ENCODE measurements at regions not wholly inside any gene's neighbourhood (a gene's known extent, or its start where the extent isn't known, plus 50 kb on each side); places are given as distances from the start of the nearest gene placed in this dataset.

- no peaks in the 10 kb centered on the region for H3K4me1 ChIP-seq (ENCODE audit: control insufficient read depth, extremely low read depth, insufficient read depth, low read length)
- no peaks in the 10 kb centered on the region for H3K9me3 ChIP-seq (ENCODE audit: control insufficient read depth, insufficient read depth, low read depth, low read length)
- H3K36me3 ChIP-seq (ENCODE audit: control insufficient read depth, insufficient read depth, low read length): no peaks in the 10 kb centered on the region
- no peak overlapping the region for H3K9ac ChIP-seq (ENCODE audit: insufficient read depth, low read length)
- H4K20me1 ChIP-seq (ENCODE audit: control insufficient read depth, extremely low read depth, insufficient read depth, low read length): no peaks in the 10 kb centered on the region
- H3K4me2 ChIP-seq (ENCODE audit: extremely low read depth, insufficient read depth, low read length): no peak overlapping the region
- no peak for DNase-seq (ENCODE audit: low read depth in 2 of 2)
- no peak for TF ChIP-seq EZH2 (IDR thresholded peaks at IDR 0.05; ENCODE audit: low read length, missing control alignments)
- TF ChIP-seq, protein P1, sequence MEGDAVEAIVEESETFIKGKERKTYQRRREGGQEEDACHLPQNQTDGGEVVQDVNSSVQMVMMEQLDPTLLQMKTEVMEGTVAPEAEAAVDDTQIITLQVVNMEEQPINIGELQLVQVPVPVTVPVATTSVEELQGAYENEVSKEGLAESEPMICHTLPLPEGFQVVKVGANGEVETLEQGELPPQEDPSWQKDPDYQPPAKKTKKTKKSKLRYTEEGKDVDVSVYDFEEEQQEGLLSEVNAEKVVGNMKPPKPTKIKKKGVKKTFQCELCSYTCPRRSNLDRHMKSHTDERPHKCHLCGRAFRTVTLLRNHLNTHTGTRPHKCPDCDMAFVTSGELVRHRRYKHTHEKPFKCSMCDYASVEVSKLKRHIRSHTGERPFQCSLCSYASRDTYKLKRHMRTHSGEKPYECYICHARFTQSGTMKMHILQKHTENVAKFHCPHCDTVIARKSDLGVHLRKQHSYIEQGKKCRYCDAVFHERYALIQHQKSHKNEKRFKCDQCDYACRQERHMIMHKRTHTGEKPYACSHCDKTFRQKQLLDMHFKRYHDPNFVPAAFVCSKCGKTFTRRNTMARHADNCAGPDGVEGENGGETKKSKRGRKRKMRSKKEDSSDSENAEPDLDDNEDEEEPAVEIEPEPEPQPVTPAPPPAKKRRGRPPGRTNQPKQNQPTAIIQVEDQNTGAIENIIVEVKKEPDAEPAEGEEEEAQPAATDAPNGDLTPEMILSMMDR (conservative IDR thresholded peaks at IDR 0.05 in 1 of 2, IDR thresholded peaks at IDR 0.05 in 1 of 2; ENCODE audit: low read depth in 1 of 2, low read length in 2 of 2): no peak
- no peaks in the 10 kb centered on the region for H3K27me3 ChIP-seq (ENCODE audit: control insufficient read depth, insufficient read depth, low read length)
- H3K4me3 ChIP-seq (replicated peaks in 1 of 4; ENCODE audit: control extremely low read depth in 1 of 4, insufficient read depth in 1 of 4, low read depth in 3 of 4, low read length in 4 of 4): no peak overlapping the region
- no peaks in the 10 kb centered on the region for H3K79me2 ChIP-seq (ENCODE audit: control insufficient read depth, insufficient read depth, low read length)
- H3K27ac ChIP-seq (ENCODE audit: insufficient read depth, low read length): no peak overlapping the region
- H2AFZ ChIP-seq (ENCODE audit: low read length): no peak overlapping the region
These were observed 71.8 kb downstream of the IRX5 start for GRCh38 chr16:55002419-55002818.

- TF ChIP-seq, protein P1 (conservative IDR thresholded peaks at IDR 0.05 in 1 of 2, IDR thresholded peaks at IDR 0.05 in 1 of 2; ENCODE audit: low read depth in 1 of 2, low read length in 2 of 2): no peak
- no peak for TF ChIP-seq EZH2 (IDR thresholded peaks at IDR 0.05; ENCODE audit: low read length, missing control alignments)
- H2AFZ ChIP-seq (ENCODE audit: low read length): no peak overlapping the region
- H3K9me3 ChIP-seq (ENCODE audit: control insufficient read depth, insufficient read depth, low read depth, low read length): no peaks in the 10 kb centered on the region
- DNase-seq (ENCODE audit: low read depth in 2 of 2): no peak
- no peak overlapping the region for H3K9ac ChIP-seq (ENCODE audit: insufficient read depth, low read length)
- no peaks in the 10 kb centered on the region for H3K79me2 ChIP-seq (ENCODE audit: control insufficient read depth, insufficient read depth, low read length)
- H3K4me1 ChIP-seq (ENCODE audit: control insufficient read depth, extremely low read depth, insufficient read depth, low read length): no peaks in the 10 kb centered on the region
- no peak overlapping the region for H3K4me3 ChIP-seq (replicated peaks in 1 of 4; ENCODE audit: control extremely low read depth in 1 of 4, insufficient read depth in 1 of 4, low read depth in 3 of 4, low read length in 4 of 4)
- no peak overlapping the region for H3K4me2 ChIP-seq (ENCODE audit: extremely low read depth, insufficient read depth, low read length)
- no peaks in the 10 kb centered on the region for H4K20me1 ChIP-seq (ENCODE audit: control insufficient read depth, extremely low read depth, insufficient read depth, low read length)
- no peaks in the 10 kb centered on the region for H3K36me3 ChIP-seq (ENCODE audit: control insufficient read depth, insufficient read depth, low read length)
- H3K27me3 ChIP-seq (ENCODE audit: control insufficient read depth, insufficient read depth, low read length): no peaks in the 10 kb centered on the region
- no peak overlapping the region for H3K27ac ChIP-seq (ENCODE audit: insufficient read depth, low read length)
These were observed 72.6 kb downstream of the IRX5 start for GRCh38 chr16:55003306-55003705.

GRCh38 chr16:55003916-55004315 lies 73.3 kb downstream of the IRX5 start:
- Histone ChIP-seq H3K4me2 (ENCODE audit: extremely low read depth, insufficient read depth, low read length) (no peak overlapping the region), H3K9ac (ENCODE audit: insufficient read depth, low read length) (no peak overlapping the region), H3K9me3 (ENCODE audit: control insufficient read depth, insufficient read depth, low read depth, low read length) (no peaks in the 10 kb centered on the region), H3K4me3 (replicated peaks in 1 of 4; ENCODE audit: control extremely low read depth in 1 of 4, insufficient read depth in 1 of 4, low read depth in 3 of 4, low read length in 4 of 4) (no peak overlapping the region), H3K4me1 (ENCODE audit: control insufficient read depth, extremely low read depth, insufficient read depth, low read length) (no peaks in the 10 kb centered on the region), H3K27me3 (ENCODE audit: control insufficient read depth, insufficient read depth, low read length) (no peaks in the 10 kb centered on the region), H2AFZ (ENCODE audit: low read length) (no peak overlapping the region), H3K79me2 (ENCODE audit: control insufficient read depth, insufficient read depth, low read length) (no peaks in the 10 kb centered on the region), H3K36me3 (ENCODE audit: control insufficient read depth, insufficient read depth, low read length) (no peaks in the 10 kb centered on the region), H3K27ac (ENCODE audit: insufficient read depth, low read length) (no peak overlapping the region), H4K20me1 (ENCODE audit: control insufficient read depth, extremely low read depth, insufficient read depth, low read length) (no peaks in the 10 kb centered on the region)
- TF ChIP-seq, protein P1 (conservative IDR thresholded peaks at IDR 0.05 in 1 of 2, IDR thresholded peaks at IDR 0.05 in 1 of 2; ENCODE audit: low read depth in 1 of 2, low read length in 2 of 2): no peak
- TF ChIP-seq EZH2 (IDR thresholded peaks at IDR 0.05; ENCODE audit: low read length, missing control alignments): no peak
- DNase-seq (ENCODE audit: low read depth in 2 of 2): no peak

All from fibroblast of lung (primary cell).